ENCODE measurements at regions not wholly inside any gene's neighbourhood (a gene's known extent, or its start where the extent isn't known, plus 50 kb on each side); places are given as distances from the start of the nearest gene placed in this dataset.

GRCh38 chr1:56360021-56360420 lies 219.3 kb downstream of the PLPP3 start:
- TF ChIP-seq EZH2 (IDR thresholded peaks at IDR 0.05): no peak
- TF ChIP-seq CTCF (IDR thresholded peaks at IDR 0.05): no peak
- no peak for TF ChIP-seq EZH2phosphoT487 (IDR thresholded peaks at IDR 0.05)

Measured in neural progenitor cell (in vitro differentiated cells).